Hepatocyte (in vitro differentiated cells): ENCODE measurements at regions not wholly inside any gene's neighbourhood (a gene's known extent, or its start where the extent isn't known, plus 50 kb on each side); places are given as distances from the start of the nearest gene placed in this dataset.

ENCODE experiments used
- DNase-seq: peaks from one replicate; pipeline ENCODE4 v3.0.0-alpha.2; 2016; ENCODE audit warnings: low spot score
- H2AFZ ChIP-seq: fragments of 200-600 bp; sonication (generic); 2 replicates; pipeline ENCODE4 v1.6.0; 2016; ENCODE audit warnings: antibody characterized with exemption, mild to moderate bottlenecking
- H3K27ac ChIP-seq: fragments of 200-600 bp; sonication (generic); 2 replicates; pipeline ENCODE4 v1.5.1; 2016; ENCODE audit warnings: mild to moderate bottlenecking
- H3K27me3 ChIP-seq: fragments of 200-600 bp; sonication (generic); 2 replicates; pipeline ENCODE4 v1.6.1; 2016
- H3K36me3 ChIP-seq: fragments of 200-600 bp; sonication (generic); replicated peaks from 2 replicates; pipeline ENCODE4 v1.5.1; 2016; ENCODE audit warnings: low read depth; ENCODE audit not compliant: insufficient read depth
- H3K4me1 ChIP-seq: fragments of 200-600 bp; sonication (generic); 2 replicates; pipeline ENCODE4 v1.5.1; 2016; ENCODE audit warnings: mild to moderate bottlenecking, moderate library complexity; ENCODE audit not compliant: insufficient read depth
- H3K4me2 ChIP-seq: fragments of 200-600 bp; sonication (generic); 2 replicates; pipeline ENCODE4 v1.6.0; 2016
- H3K4me3 ChIP-seq: fragments of 200-600 bp; sonication (generic); 2 replicates; pipeline ENCODE4 v1.5.1; 2016; ENCODE audit warnings: mild to moderate bottlenecking
- H3K79me2 ChIP-seq: fragments of 200-600 bp; sonication (generic); 2 replicates; pipeline ENCODE4 v1.6.0; 2017; ENCODE audit warnings: mild to moderate bottlenecking
- H3K9me2 ChIP-seq: fragments of 200-600 bp; sonication (generic); replicated peaks from 2 replicates; pipeline ENCODE4 v1.6.0; 2017; ENCODE audit warnings: mild to moderate bottlenecking; ENCODE audit not compliant: insufficient read depth
- H3K9me3 ChIP-seq: fragments of 200-600 bp; sonication (generic); 2 replicates; pipeline ENCODE4 v1.5.1; 2016; ENCODE audit warnings: low read depth, mild to moderate bottlenecking
- H4K20me1 ChIP-seq: fragments of 200-600 bp; sonication (generic); 2 replicates; pipeline ENCODE4 v1.6.0; 2016; ENCODE audit warnings: mild to moderate bottlenecking; ENCODE audit not compliant: insufficient read depth, poor library complexity, severe bottlenecking
- EZH2 ChIP-seq: fragments of 200-600 bp; sonication (generic); IDR thresholded peaks from 2 replicates; pipeline ENCODE4 v1.6.1; 2016; ENCODE audit warnings: antibody characterized with exemption, mild to moderate bottlenecking, borderline replicate concordance
- EZH2phosphoT487 ChIP-seq: fragments of 200-600 bp; sonication (generic); IDR thresholded peaks from one replicate; pipeline ENCODE4 v1.6.1; 2018; ENCODE audit warnings: antibody characterized with exemption, mild to moderate bottlenecking, low read depth, moderate library complexity; ENCODE audit not compliant: unreplicated experiment, severe bottlenecking
- WGBS: methylation state at CpG from one replicate; pipeline ENCODE4 v1.1.6; 2016; ENCODE audit warnings: low lambda C conversion rate; ENCODE audit errors: missing lambda C conversion rate; 5-methylcytosine and 5-hydroxymethylcytosine counted together
- TF ChIP-seq, protein P1 (sequence below): fragments of 200-600 bp; sonication (generic); IDR thresholded peaks from 2 replicates; pipeline ENCODE4 v1.5.1; 2016; ENCODE audit warnings: antibody characterized with exemption, mild to moderate bottlenecking; ENCODE audit not compliant: poor library complexity

DNA sequence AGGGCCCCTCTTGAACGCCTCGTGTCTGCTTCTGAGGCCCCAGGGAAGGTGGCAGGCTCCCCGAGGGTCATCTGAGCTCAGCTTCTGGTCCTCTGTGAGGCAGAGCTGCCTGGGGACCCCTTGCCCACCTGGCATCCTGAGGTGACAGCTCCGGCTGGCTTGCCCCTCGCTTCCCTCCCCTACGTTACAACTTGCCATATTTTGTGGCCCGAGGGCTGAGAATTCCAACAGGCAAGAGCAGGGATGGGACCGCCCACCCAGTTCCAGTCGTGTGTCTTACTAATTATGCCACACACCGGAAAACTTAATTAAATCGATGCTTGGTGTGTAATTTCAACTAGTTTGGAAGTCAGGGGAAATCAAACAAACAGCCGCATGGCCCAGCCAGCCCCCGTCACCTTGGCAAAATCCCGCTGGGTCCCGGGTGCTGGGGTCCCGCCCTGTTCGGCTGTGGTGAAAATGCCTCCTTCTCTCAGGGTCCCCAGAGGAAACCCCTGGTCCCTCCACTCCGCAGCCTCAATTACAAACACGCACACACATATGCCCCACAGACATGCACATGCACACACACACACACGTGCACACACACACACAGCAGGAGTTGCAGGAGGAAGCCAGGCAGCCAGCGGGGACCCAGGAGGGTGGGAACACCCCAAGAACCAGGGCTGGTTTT, 221.0 kb upstream of the IER5L start:
- Histone ChIP-seq H3K4me1 (peaks cover 23% of the 10 kb centered on the region), H3K36me3 (no peaks in the 10 kb centered on the region), H3K27me3 (no peaks in the 10 kb centered on the region), H3K9me2 (no peaks in the 10 kb centered on the region), H3K27ac (no peak overlapping the region), H3K4me2 (no peak overlapping the region), H4K20me1 (no peaks in the 10 kb centered on the region), H3K9me3 (no peaks in the 10 kb centered on the region), H3K4me3 (no peak overlapping the region), H3K79me2 (no peaks in the 10 kb centered on the region), H2AFZ (no peak overlapping the region)
- WGBS = 74% methylated on average over 21 of the region's 21 CpGs
- TF ChIP-seq, protein P1, sequence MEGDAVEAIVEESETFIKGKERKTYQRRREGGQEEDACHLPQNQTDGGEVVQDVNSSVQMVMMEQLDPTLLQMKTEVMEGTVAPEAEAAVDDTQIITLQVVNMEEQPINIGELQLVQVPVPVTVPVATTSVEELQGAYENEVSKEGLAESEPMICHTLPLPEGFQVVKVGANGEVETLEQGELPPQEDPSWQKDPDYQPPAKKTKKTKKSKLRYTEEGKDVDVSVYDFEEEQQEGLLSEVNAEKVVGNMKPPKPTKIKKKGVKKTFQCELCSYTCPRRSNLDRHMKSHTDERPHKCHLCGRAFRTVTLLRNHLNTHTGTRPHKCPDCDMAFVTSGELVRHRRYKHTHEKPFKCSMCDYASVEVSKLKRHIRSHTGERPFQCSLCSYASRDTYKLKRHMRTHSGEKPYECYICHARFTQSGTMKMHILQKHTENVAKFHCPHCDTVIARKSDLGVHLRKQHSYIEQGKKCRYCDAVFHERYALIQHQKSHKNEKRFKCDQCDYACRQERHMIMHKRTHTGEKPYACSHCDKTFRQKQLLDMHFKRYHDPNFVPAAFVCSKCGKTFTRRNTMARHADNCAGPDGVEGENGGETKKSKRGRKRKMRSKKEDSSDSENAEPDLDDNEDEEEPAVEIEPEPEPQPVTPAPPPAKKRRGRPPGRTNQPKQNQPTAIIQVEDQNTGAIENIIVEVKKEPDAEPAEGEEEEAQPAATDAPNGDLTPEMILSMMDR = no peak
- TF ChIP-seq EZH2 = no peak
- TF ChIP-seq EZH2phosphoT487 = no peak
- no peak for DNase-seq

DNA sequence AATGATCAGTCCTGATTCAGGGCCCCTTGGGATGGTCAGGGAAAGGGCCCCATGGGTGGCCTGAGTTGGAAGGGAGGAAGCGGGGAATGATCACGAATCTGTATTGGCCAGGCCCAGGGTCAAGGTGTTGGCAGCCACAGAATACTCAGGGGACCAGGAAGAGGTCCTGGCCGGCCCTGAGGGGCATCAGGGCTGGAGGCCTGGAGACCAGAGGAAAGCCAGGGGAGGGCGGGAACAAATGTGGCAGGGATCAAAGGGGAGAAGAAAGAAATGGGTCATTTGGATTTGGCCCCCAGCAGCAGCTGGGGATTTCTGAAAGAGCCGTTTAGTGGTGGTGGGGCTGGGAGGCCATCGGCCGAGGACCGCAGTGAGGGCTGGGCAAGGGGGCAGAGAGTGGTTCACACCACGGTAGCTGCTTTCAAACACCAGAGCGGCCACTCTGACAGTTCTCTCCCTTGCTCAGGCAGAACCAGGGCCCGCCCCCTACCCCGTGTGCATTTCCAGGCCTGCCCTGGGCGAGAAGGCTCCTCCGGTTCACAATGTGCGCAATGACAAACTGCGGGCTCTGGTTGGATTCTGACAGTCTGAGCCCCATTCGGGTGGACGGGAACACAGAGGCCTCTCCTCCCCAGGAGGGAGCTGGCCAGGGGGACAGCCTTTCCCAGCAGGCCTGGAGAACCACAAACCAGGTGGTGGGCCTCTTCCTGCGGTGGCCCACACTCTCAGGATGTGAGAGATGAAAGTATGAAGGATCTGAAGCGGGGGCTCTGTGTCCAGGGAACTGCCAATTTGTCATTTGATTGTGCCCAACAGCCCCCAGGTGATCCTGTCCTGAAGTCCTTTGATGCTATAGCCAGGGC, 220.3 kb upstream of the IER5L start:
- H3K79me2 ChIP-seq = no peaks in the 10 kb centered on the region

DNA sequence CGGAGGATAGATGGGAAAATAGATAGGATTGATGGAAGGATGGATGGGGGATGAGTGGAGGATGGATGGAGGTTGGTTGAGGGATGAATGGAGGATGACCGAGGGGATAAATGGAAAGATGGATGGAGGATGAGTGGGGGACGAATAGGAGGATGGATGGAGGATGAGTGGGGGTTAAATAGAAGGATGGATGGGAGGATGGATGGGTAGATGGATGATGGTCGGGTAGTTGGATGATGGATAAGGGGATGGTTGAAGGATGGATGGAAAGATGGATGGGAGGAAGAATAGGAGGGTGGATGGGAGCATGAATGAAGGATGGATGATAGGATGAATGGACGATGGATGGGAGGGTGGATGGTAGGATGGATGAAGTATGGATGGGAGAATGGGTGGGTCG, 219.3 kb upstream of the IER5L start:
- H3K9me3 ChIP-seq = no peaks in the 10 kb centered on the region
- no peak for TF ChIP-seq EZH2phosphoT487
- H3K27ac ChIP-seq = no peak overlapping the region
- peaks cover 6% of the 10 kb centered on the region for H3K4me1 ChIP-seq
- H4K20me1 ChIP-seq = no peaks in the 10 kb centered on the region
- no peaks in the 10 kb centered on the region for H3K79me2 ChIP-seq
- no peaks in the 10 kb centered on the region for H3K9me2 ChIP-seq
- no peak for DNase-seq
- no peak overlapping the region for H2AFZ ChIP-seq
- no peaks in the 10 kb centered on the region for H3K36me3 ChIP-seq
- 95% methylated on average over 6 of the region's 6 CpGs for WGBS
- no peaks in the 10 kb centered on the region for H3K27me3 ChIP-seq
- H3K4me3 ChIP-seq = no peak overlapping the region
- no peak overlapping the region for H3K4me2 ChIP-seq

More for the DNA sequence above, 220.3 kb upstream of the IER5L start:
- H3K4me2 ChIP-seq = no peak overlapping the region
- DNase-seq = no peak
- H2AFZ ChIP-seq = no peak overlapping the region
- WGBS = 76% methylated on average over 20 of the region's 20 CpGs
- no peak overlapping the region for H3K27ac ChIP-seq
- H3K9me3 ChIP-seq = no peaks in the 10 kb centered on the region
- no peaks in the 10 kb centered on the region for H3K27me3 ChIP-seq
- H3K9me2 ChIP-seq = no peaks in the 10 kb centered on the region
- H3K36me3 ChIP-seq = no peaks in the 10 kb centered on the region
- H4K20me1 ChIP-seq = no peaks in the 10 kb centered on the region
- no peak overlapping the region for H3K4me3 ChIP-seq
- H3K4me1 ChIP-seq = peaks cover 16% of the 10 kb centered on the region
- no peak for TF ChIP-seq EZH2phosphoT487
- no peak for TF ChIP-seq EZH2
- TF ChIP-seq, protein P1 = no peak

DNA sequence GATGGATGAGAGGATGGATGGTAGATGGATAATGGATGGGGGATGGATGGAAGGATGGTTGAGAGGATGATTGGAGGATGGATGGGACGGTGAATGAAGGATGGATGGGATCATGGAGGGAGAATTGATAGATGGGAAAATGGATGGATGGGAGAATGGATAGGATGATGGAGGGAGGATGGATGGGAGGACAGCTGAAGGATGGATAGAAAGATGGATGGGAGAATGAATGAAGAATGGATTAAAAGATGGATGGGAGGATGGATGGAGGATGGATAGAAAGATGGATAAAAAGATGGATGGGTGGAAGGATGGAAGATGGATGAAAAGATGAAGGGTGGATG, 218.3 kb upstream of the IER5L start:
- WGBS = 68% methylated on average over 1 of the region's 1 CpG
- Histone ChIP-seq H3K4me2 (no peak overlapping the region), H3K36me3 (no peaks in the 10 kb centered on the region), H3K4me3 (no peak overlapping the region), H3K27me3 (no peaks in the 10 kb centered on the region), H3K79me2 (no peaks in the 10 kb centered on the region), H3K9me3 (no peaks in the 10 kb centered on the region), H2AFZ (no peak overlapping the region), H3K9me2 (no peaks in the 10 kb centered on the region), H4K20me1 (no peaks in the 10 kb centered on the region), H3K27ac (no peak overlapping the region), H3K4me1 (no peaks in the 10 kb centered on the region)
- no peak for DNase-seq
- TF ChIP-seq, protein P1 = no peak
